H9 (cell line): ENCODE measurements at regions not wholly inside any gene's neighbourhood (a gene's known extent, or its start where the extent isn't known, plus 50 kb on each side); places are given as distances from the start of the nearest gene placed in this dataset.

Experiments
- DNase-seq: peaks from one replicate; pipeline ENCODE4 v3.0.0-alpha.2; 2017
- H2AFZ ChIP-seq: one replicate; pipeline ENCODE4 v1.6.1; 2013; ENCODE audit warnings: mild to moderate bottlenecking, low read length, control low read depth, moderate library complexity
- H2AK5ac ChIP-seq: 2 replicates; pipeline ENCODE4 v1.6.1; 2013; ENCODE audit warnings: low read length, control low read depth, mixed read lengths; ENCODE audit not compliant: insufficient read length
- H2BK120ac ChIP-seq: one replicate; pipeline ENCODE4 v1.6.1; 2013; ENCODE audit warnings: low read depth, mild to moderate bottlenecking, low read length, control low read depth, inconsistent platforms; ENCODE audit not compliant: poor library complexity, severe bottlenecking
- H2BK12ac ChIP-seq: 2 replicates; pipeline ENCODE4 v1.6.1; 2013; ENCODE audit warnings: low read length, control low read depth, mixed read lengths, low read depth; ENCODE audit not compliant: insufficient read length
- H2BK15ac ChIP-seq: 2 replicates; pipeline ENCODE4 v1.6.1; 2013; ENCODE audit warnings: low read depth, low read length, control low read depth
- H2BK20ac ChIP-seq: one replicate; pipeline ENCODE4 v1.6.1; 2013; ENCODE audit warnings: low read depth, mild to moderate bottlenecking, low read length, control low read depth, inconsistent platforms; ENCODE audit not compliant: poor library complexity, severe bottlenecking
- H2BK5ac ChIP-seq: 2 replicates; pipeline ENCODE4 v1.6.1; 2013; ENCODE audit warnings: low read length, control low read depth, mixed read lengths; ENCODE audit not compliant: insufficient read length
- H3K14ac ChIP-seq: 2 replicates; pipeline ENCODE4 v1.6.1; 2013; ENCODE audit warnings: low read length, control low read depth; ENCODE audit not compliant: insufficient read depth
- H3K18ac ChIP-seq: 2 replicates; pipeline ENCODE4 v1.6.1; 2013; ENCODE audit warnings: low read depth, mild to moderate bottlenecking, mixed read lengths, low read length, control low read depth; ENCODE audit not compliant: insufficient read length
- H3K23ac ChIP-seq: 2 replicates; pipeline ENCODE4 v1.6.1; 2013; ENCODE audit warnings: low read length, control low read depth, mixed read lengths, low read depth; ENCODE audit not compliant: insufficient read length
- H3K23me2 ChIP-seq: 2 replicates; pipeline ENCODE4 v1.6.1; 2013; ENCODE audit warnings: low read depth, mild to moderate bottlenecking, mixed read lengths, low read length, control low read depth; ENCODE audit not compliant: insufficient read length, poor library complexity, severe bottlenecking
- H3K27ac ChIP-seq: 2 replicates; pipeline ENCODE4 v1.5.1; 2013; ENCODE audit warnings: low read length, control low read depth, mixed read lengths, low read depth; ENCODE audit not compliant: insufficient read length
- H3K27me3 ChIP-seq: 2 replicates; pipeline ENCODE4 v1.6.1; 2013; ENCODE audit warnings: low read length, control low read depth, inconsistent platforms; ENCODE audit not compliant: insufficient read depth
- H3K4ac ChIP-seq: 2 replicates; pipeline ENCODE4 v1.6.1; 2013; ENCODE audit warnings: low read depth, mild to moderate bottlenecking, control low read depth, inconsistent platforms, low read length, moderate library complexity
- H3K4me1 ChIP-seq: 2 replicates; pipeline ENCODE4 v1.6.1; 2013; ENCODE audit warnings: low read length, control low read depth, inconsistent platforms; ENCODE audit not compliant: insufficient read depth
- H3K4me2 ChIP-seq: 2 replicates; pipeline ENCODE4 v1.6.1; 2013; ENCODE audit warnings: low read length, control low read depth, mixed read lengths; ENCODE audit not compliant: insufficient read length, insufficient read depth
- H3K56ac ChIP-seq: 2 replicates; pipeline ENCODE4 v1.6.1; 2013; ENCODE audit warnings: low read depth, mild to moderate bottlenecking, mixed read lengths, low read length, control low read depth; ENCODE audit not compliant: insufficient read length
- H3K79me1 ChIP-seq: 2 replicates; pipeline ENCODE4 v1.6.1; 2013; ENCODE audit warnings: low read depth, mild to moderate bottlenecking, moderate library complexity, low read length, control low read depth, inconsistent platforms; ENCODE audit not compliant: insufficient read depth, poor library complexity, severe bottlenecking
- H3K79me2 ChIP-seq: 2 replicates; pipeline ENCODE4 v1.6.1; 2013; ENCODE audit warnings: low read length, control low read depth, inconsistent platforms; ENCODE audit not compliant: insufficient read depth
- H3K9ac ChIP-seq: 2 replicates; pipeline ENCODE4 v1.6.1; 2013; ENCODE audit warnings: low read length, control low read depth, mixed read lengths; ENCODE audit not compliant: insufficient read length; ENCODE audit errors: extremely low read depth
- H3K9me3 ChIP-seq: one replicate; pipeline ENCODE4 v1.6.1; 2013; ENCODE audit warnings: low read depth, low read length, inconsistent platforms; ENCODE audit not compliant: control insufficient read depth
- H3T11ph ChIP-seq: one replicate; pipeline ENCODE4 v1.6.1; 2013; ENCODE audit warnings: mild to moderate bottlenecking, low read length, control low read depth, inconsistent platforms
- H4K20me1 ChIP-seq: one replicate; pipeline ENCODE4 v1.6.1; 2013; ENCODE audit not compliant: control insufficient read depth, insufficient read length, insufficient read depth
- H4K5ac ChIP-seq: 2 replicates; pipeline ENCODE4 v1.6.1; 2013; ENCODE audit warnings: low read depth, mild to moderate bottlenecking, mixed read lengths, low read length, control low read depth; ENCODE audit not compliant: insufficient read length
- H4K8ac ChIP-seq: replicated peaks from 2 replicates; pipeline ENCODE4 v1.6.1; 2013; ENCODE audit warnings: low read length, control low read depth, mixed read lengths, low read depth; ENCODE audit not compliant: insufficient read length
- H4K91ac ChIP-seq: 2 replicates; pipeline ENCODE4 v1.6.1; 2013; ENCODE audit warnings: low read depth, mild to moderate bottlenecking, moderate library complexity, mixed read lengths, low read length, control low read depth; ENCODE audit not compliant: insufficient read length
- H3K27ac Mint-ChIP-seq, 3 experiments: 2 replicates in 2 of 3; 3 replicates in 1 of 3; pipeline ENCODE4 v1.8.0; 2020 to 2021; ENCODE audit warnings: mixed read lengths in 3 of 3, mild to moderate bottlenecking in 1 of 3, moderate library complexity in 1 of 3
- H3K27me3 Mint-ChIP-seq: 2 replicates; pipeline ENCODE4 v1.8.0; 2021; ENCODE audit warnings: low read depth, mild to moderate bottlenecking, moderate library complexity, mixed read lengths
- H3K36me3 Mint-ChIP-seq, 3 experiments: 2 replicates in 2 of 3; 3 replicates in 1 of 3; pipeline ENCODE4 v1.8.0; 2020 to 2021; ENCODE audit warnings: low read depth in 3 of 3, mixed read lengths in 3 of 3; ENCODE audit not compliant: insufficient read depth in 1 of 3
- H3K4me1 Mint-ChIP-seq, 2 experiments: 2 replicates each; pipeline ENCODE4 v1.8.0; 2020; ENCODE audit warnings: mixed read lengths in 2 of 2
- H3K4me3 Mint-ChIP-seq, 2 experiments: 2 replicates in 1 of 2; 3 replicates in 1 of 2; pipeline ENCODE4 v1.8.0; 2020 to 2021; ENCODE audit warnings: mild to moderate bottlenecking in 2 of 2, mixed read lengths in 2 of 2, moderate library complexity in 1 of 2
- H3K9me3 Mint-ChIP-seq, 2 experiments: 2 replicates in 1 of 2; 3 replicates in 1 of 2; pipeline ENCODE4 v1.8.0; 2020; ENCODE audit warnings: mild to moderate bottlenecking in 2 of 2, mixed read lengths in 2 of 2, moderate library complexity in 1 of 2
- WGBS: extraction: QIAGEN DNeasy Blood & Tissue Kit; methylation state at CpG from one replicate; pipeline ENCODE4 v1.1.7; 2013; ENCODE audit warnings: missing lambda C conversion rate, low lambda C conversion rate, mixed read lengths; ENCODE audit not compliant: insufficient read length; ENCODE audit errors: extremely low coverage; 5-methylcytosine and 5-hydroxymethylcytosine counted together
- TF ChIP-seq, protein P1 (sequence below): fragments of 200-600 bp; sonication (generic); conservative IDR thresholded peaks from 3 replicates; pipeline ENCODE4 v1.8.0; 2021; ENCODE audit warnings: antibody characterized with exemption, mild to moderate bottlenecking

DNA sequence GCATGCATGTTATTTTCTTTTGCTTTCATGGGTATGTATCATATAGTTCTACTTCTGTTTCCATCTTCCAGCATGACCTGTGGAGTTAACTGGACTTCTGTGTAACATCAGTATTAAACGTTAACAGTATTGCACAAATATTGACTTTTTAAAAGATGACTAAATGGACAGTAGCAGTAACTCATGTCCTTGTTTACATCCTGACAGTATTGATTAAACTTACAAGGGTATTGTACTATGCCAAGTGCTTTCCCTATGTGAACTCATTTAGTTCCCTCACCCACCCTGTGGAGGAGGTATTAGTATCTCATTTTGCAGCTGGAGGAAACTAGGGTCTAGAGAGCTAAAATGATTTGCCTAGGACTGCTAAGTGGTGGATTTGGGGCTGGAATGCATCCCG is 128.7 kb upstream of the SLC10A2 start:
- no peak overlapping the region for H3K4me2 ChIP-seq
- H2BK20ac ChIP-seq, result no peak overlapping the region
- H4K5ac ChIP-seq, result no peak overlapping the region
- no peak overlapping the region for H4K91ac ChIP-seq
- H2AFZ ChIP-seq, result no peak overlapping the region
- H2BK120ac ChIP-seq, result no peak overlapping the region
- H3K9me3 Mint-ChIP-seq, result no peaks in the 10 kb centered on the region
- no peaks in the 10 kb centered on the region for H3K79me2 ChIP-seq
- no peak overlapping the region for H3K23ac ChIP-seq
- no peaks in the 10 kb centered on the region for H4K20me1 ChIP-seq
- no peaks in the 10 kb centered on the region for H3K9me3 ChIP-seq
- H2BK12ac ChIP-seq, result no peak overlapping the region
- H3T11ph ChIP-seq, result no peak overlapping the region
- 0 out of 4 replicates have a peak, but pooled peaks cover 0 to 4% of the 10 kb centered on the region in 2 experiments for H3K4me1 Mint-ChIP-seq
- H3K27ac ChIP-seq, result no peak overlapping the region
- no peak overlapping the region for H3K18ac ChIP-seq
- no peak overlapping the region for H3K4me3 Mint-ChIP-seq
- H3K14ac ChIP-seq, result no peak overlapping the region
- no peaks in the 10 kb centered on the region for H3K4me1 ChIP-seq
- H3K36me3 Mint-ChIP-seq, result no peaks in the 10 kb centered on the region
- H2BK5ac ChIP-seq, result no peak overlapping the region
- H3K79me1 ChIP-seq, result no peaks in the 10 kb centered on the region
- no CpG with 5 or more reads among the region's 2 CpGs for WGBS
- no peaks in the 10 kb centered on the region for H3K23me2 ChIP-seq
- H3K4ac ChIP-seq, result no peak overlapping the region
- H2AK5ac ChIP-seq, result no peak overlapping the region
- H3K27me3 Mint-ChIP-seq, result no peaks in the 10 kb centered on the region
- H3K9ac ChIP-seq, result no peak overlapping the region
- no peak overlapping the region for H3K56ac ChIP-seq
- no peaks in the 10 kb centered on the region for H3K27me3 ChIP-seq
- no peak overlapping the region for H2BK15ac ChIP-seq
- no peak overlapping the region for H4K8ac ChIP-seq
- no peak for DNase-seq
- TF ChIP-seq, protein P1, sequence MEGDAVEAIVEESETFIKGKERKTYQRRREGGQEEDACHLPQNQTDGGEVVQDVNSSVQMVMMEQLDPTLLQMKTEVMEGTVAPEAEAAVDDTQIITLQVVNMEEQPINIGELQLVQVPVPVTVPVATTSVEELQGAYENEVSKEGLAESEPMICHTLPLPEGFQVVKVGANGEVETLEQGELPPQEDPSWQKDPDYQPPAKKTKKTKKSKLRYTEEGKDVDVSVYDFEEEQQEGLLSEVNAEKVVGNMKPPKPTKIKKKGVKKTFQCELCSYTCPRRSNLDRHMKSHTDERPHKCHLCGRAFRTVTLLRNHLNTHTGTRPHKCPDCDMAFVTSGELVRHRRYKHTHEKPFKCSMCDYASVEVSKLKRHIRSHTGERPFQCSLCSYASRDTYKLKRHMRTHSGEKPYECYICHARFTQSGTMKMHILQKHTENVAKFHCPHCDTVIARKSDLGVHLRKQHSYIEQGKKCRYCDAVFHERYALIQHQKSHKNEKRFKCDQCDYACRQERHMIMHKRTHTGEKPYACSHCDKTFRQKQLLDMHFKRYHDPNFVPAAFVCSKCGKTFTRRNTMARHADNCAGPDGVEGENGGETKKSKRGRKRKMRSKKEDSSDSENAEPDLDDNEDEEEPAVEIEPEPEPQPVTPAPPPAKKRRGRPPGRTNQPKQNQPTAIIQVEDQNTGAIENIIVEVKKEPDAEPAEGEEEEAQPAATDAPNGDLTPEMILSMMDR, result no peak
- H3K27ac Mint-ChIP-seq, result no peak overlapping the region
